ENCODE measurements at regions not wholly inside any gene's neighbourhood (a gene's known extent, or its start where the extent isn't known, plus 50 kb on each side); places are given as distances from the start of the nearest gene placed in this dataset.

DNA sequence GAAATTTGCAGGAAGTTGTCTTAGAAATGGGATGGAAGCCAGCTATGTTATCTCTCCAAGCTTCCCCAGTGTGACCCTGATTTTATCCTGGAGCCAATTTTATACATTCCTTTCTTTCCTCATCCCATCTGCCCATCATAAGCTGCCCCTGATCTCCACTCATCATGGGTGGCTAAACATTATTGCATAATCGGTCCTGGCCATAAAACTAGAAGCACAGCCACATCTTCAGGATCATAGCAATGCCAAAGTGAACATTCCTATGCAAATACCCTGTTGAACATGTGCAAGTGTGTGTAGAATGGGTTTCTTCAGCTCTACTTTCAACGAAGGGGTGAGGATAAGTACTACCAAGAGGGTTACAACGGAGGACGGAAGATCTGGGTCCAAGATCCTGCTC is 50.6 kb upstream of the COG2 start:
- TF ChIP-seq CTCF (IDR thresholded peaks at IDR 0.05) = no peak
- TF ChIP-seq JUN (IDR thresholded peaks at IDR 0.05) = no peak
- no peak for TF ChIP-seq SMC3 (IDR thresholded peaks at IDR 0.05)
- no peak for TF ChIP-seq GATA3 (IDR thresholded peaks at IDR 0.05; ENCODE audit: borderline replicate concordance)
- no peak for TF ChIP-seq POLR2A (IDR thresholded peaks at IDR 0.05; ENCODE audit: low read length)
- no peak for TF ChIP-seq RAD21 (conservative IDR thresholded peaks at IDR 0.05 in 1 of 2, IDR thresholded peaks at IDR 0.05 in 1 of 2)
- no peak for TF ChIP-seq MAZ (IDR thresholded peaks at IDR 0.05; ENCODE audit: borderline replicate concordance, low read depth, low read length)
- no peak for TF ChIP-seq RNF2 (IDR thresholded peaks at IDR 0.05; ENCODE audit: borderline replicate concordance, low read depth)
- TF ChIP-seq ESRRA (IDR thresholded peaks at IDR 0.05; ENCODE audit: borderline replicate concordance, low read length) = no peak
